NB4 (cell line): ENCODE measurements at regions not wholly inside any gene's neighbourhood (a gene's known extent, or its start where the extent isn't known, plus 50 kb on each side); places are given as distances from the start of the nearest gene placed in this dataset.

Source experiments
- CTCF ChIP-seq: IDR thresholded peaks from one replicate; pipeline ENCODE4 v1.5.1; 2012; ENCODE audit warnings: low read depth, low read length
- MAX ChIP-seq: IDR thresholded peaks from 2 replicates; pipeline ENCODE4 v1.6.1; 2011; ENCODE audit warnings: low read depth, low read length
- MYC ChIP-seq: IDR thresholded peaks from 2 replicates; pipeline ENCODE4 v1.6.1; 2011; ENCODE audit warnings: low read depth, low read length
- POLR2A ChIP-seq: IDR thresholded peaks from 2 replicates; pipeline ENCODE4 v1.6.1; 2011; ENCODE audit warnings: mild to moderate bottlenecking; ENCODE audit not compliant: insufficient read length; ENCODE audit errors: extremely low read depth

GRCh38 chr1:182181167-182181572, 119.7 kb upstream of the ZNF648 start:
- TF ChIP-seq CTCF = no peak
- no peak for TF ChIP-seq POLR2A
- TF ChIP-seq MAX = no peak
- TF ChIP-seq MYC = no peak
